Heart right ventricle (tissue), 16 donors: ENCODE measurements at regions not wholly inside any gene's neighbourhood (a gene's known extent, or its start where the extent isn't known, plus 50 kb on each side); places are given as distances from the start of the nearest gene placed in this dataset.

ENCODE experiments used
- ATAC-seq, 8 donors: fragments of 200-7000 bp; cut with Tn5 transposase; one replicate each; pipeline ENCODE4 v1.9.1; 2020; ENCODE audit warnings: mild to moderate bottlenecking in 8 of 8, moderate library complexity in 8 of 8, moderate number of reproducible peaks in 1 of 8
- DNase-seq, 2 donors: peaks; one replicate each; pipeline ENCODE4 v3.0.0-alpha.2; 2020
- H3K27ac ChIP-seq, 10 donors: fragments of 200-600 bp; sonication (generic) in 2 of 10; one replicate each; pipeline versions ENCODE4 v1.5.0 to v1.8.0; 2020 to 2022; ENCODE audit warnings: mild to moderate bottlenecking in 3 of 10
- H3K27me3 ChIP-seq, 7 donors: fragments of 200-600 bp; one replicate each; pipeline ENCODE4 v1.8.0; 2021 to 2022; ENCODE audit warnings: mild to moderate bottlenecking in 2 of 7
- H3K36me3 ChIP-seq, 9 donors: fragments of 200-600 bp; sonication (generic) in 1 of 9; one replicate each; pipeline versions ENCODE4 v1.5.0 to v1.8.0; 2020 to 2022; ENCODE audit warnings: mild to moderate bottlenecking in 2 of 9
- H3K4me1 ChIP-seq, 9 donors: fragments of 200-600 bp; sonication (generic) in 1 of 9; one replicate each; pipeline versions ENCODE4 v1.5.0 to v1.8.0; 2020 to 2022; ENCODE audit warnings: mild to moderate bottlenecking in 4 of 9
- H3K4me3 ChIP-seq, 10 donors: fragments of 200-600 bp; sonication (generic) in 2 of 10; one replicate each; pipeline versions ENCODE4 v1.5.0 to v1.8.0; 2020 to 2022; ENCODE audit warnings: mild to moderate bottlenecking in 7 of 10, moderate library complexity in 2 of 10
- H3K9me3 ChIP-seq, 11 donors: fragments of 200-600 bp in 10 of 11; sonication (generic) in 2 of 11; one replicate each; pipeline versions ENCODE4 v1.5.0 to v1.8.0; 2013 to 2022; ENCODE audit warnings: mild to moderate bottlenecking in 2 of 11, control low read depth in 1 of 11, moderate library complexity in 1 of 11
- WGBS, 2 donors: extraction: QIAGEN DNeasy Blood & Tissue Kit; methylation state at CpG; one replicate each; pipeline ENCODE4 v1.1.7; 2013; ENCODE audit warnings: inconsistent platforms in 1 of 2; 5-methylcytosine and 5-hydroxymethylcytosine counted together
- intact Hi-C, 10 donors: fragments of 100-400 bp; cut with DNase I; formaldehyde crosslinking; loops; one replicate each; pipeline versions ENCODE4 v1.11.1 to v1.14.2; 2022
- TF ChIP-seq, protein P1 (sequence below), 9 donors: fragments of 200-600 bp; sonication (generic) in 2 of 9; IDR thresholded peaks; one replicate each; pipeline versions ENCODE4 v1.5.0 to v1.8.0; 2021 to 2022; ENCODE audit warnings: antibody characterized with exemption in 9 of 9, mild to moderate bottlenecking in 5 of 9, moderate library complexity in 1 of 9
- donor health status: Arrhythmogenic right ventricular cardiomyopathy.
- donor health status: ischemic (EF 13 %, LVEDD 7.1; RV severe dilation, severe dysfunction).
- donor health status: healthy with polysubstance abuse.
- donor health status: DM: no; HTN: yes; CAD: no.
- donor health status: DM: no; HTN: no; CAD: no.
- donor health status: ischemic (EF 25% LVEDD 6.9; RV normal size, moderate dysfunction).
- donor health status: ischemic (EF 25% LVEDD 5.7; RV mildly dilated, moderate dysfunction).
- donor health status: healthy.
- donor health status: DM: yes; HTN: yes; CAD: no.
- donor health status: Ischemic cardiomyopathy.
- donor health status: ischemic (EF 35%, LVEDD 5.7; RV mildly dilated, moderate dysfunction).
- donor health status: nonischemic (EF 11% LVEDD 7.7; RV severe dilation, severe dysfunction).
- donor health status: DM: yes; HTN: yes; CAD: no.
- donor health status: PGD.
- donor health status: ischemic (EF 29% LVEDD 5.4; RV normal size, mild dysfunction).
- donor health status: nonischemic (EF 23%, LVEDD 6.1; RV moderate dilation, normal function).

DNA sequence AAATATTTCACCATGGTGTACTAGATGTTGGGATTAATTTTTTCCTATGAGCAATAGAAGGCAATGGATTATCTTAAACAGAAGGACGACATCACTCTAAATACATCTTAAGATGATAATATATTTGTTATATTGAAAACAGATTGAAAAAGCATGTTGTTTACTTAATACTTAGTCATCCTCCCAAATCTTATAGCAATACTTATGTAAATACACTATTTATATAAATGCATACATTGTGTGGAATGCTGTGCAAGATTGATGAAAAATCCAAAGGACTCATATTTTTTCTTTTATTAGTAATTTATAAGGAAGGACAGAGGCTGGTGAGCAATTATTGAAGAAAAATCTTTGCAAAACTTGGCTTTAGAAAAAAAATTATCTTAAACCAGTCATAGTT lies 593.5 kb downstream of the MMUT start:
- ATAC-seq, result no peak
- Histone ChIP-seq H3K4me1 (no peaks in the 10 kb centered on the region), H3K9me3 (peaks cover 0 to 8% (median 0%) of the 10 kb centered on the region in 11 donors), H3K27ac (no peak overlapping the region), H3K4me3 (no peak overlapping the region), H3K27me3 (no peaks in the 10 kb centered on the region), H3K36me3 (no peaks in the 10 kb centered on the region)
- TF ChIP-seq, protein P1, sequence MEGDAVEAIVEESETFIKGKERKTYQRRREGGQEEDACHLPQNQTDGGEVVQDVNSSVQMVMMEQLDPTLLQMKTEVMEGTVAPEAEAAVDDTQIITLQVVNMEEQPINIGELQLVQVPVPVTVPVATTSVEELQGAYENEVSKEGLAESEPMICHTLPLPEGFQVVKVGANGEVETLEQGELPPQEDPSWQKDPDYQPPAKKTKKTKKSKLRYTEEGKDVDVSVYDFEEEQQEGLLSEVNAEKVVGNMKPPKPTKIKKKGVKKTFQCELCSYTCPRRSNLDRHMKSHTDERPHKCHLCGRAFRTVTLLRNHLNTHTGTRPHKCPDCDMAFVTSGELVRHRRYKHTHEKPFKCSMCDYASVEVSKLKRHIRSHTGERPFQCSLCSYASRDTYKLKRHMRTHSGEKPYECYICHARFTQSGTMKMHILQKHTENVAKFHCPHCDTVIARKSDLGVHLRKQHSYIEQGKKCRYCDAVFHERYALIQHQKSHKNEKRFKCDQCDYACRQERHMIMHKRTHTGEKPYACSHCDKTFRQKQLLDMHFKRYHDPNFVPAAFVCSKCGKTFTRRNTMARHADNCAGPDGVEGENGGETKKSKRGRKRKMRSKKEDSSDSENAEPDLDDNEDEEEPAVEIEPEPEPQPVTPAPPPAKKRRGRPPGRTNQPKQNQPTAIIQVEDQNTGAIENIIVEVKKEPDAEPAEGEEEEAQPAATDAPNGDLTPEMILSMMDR (IDR thresholded peaks at IDR 0.05), result no peak
- 78 to 92% methylated on average over 1 of the region's 1 CpG for WGBS, 2 donors
- DNase-seq, result no peak
- intact Hi-C loops, result no loop called here

DNA sequence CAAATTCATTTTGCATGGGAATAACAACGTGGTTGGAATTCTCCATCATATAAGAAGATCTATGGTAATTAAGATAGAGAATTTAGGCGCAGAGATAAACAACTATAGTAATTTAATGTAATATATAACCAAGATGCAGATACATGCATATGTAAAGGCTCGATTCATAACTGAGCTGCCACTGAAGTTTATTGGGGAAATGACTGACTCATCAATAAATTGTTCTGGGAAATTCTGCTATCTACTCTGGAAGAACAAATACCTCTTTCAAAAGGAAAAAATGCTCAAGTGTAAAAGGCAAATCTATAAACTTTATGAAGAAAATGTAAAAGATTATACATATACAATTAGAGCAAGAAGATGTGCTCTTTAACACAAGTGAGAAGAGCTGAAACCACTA lies 596.4 kb downstream of the MMUT start:
- WGBS, 2 donors, result 81 to 88% methylated on average over 3 of the region's 3 CpGs
- DNase-seq, result no peak
- TF ChIP-seq, protein P1 (IDR thresholded peaks at IDR 0.05), result no peak
- Histone ChIP-seq H3K4me1 (no peaks in the 10 kb centered on the region), H3K36me3 (no peaks in the 10 kb centered on the region), H3K27me3 (peaks cover 0 to 2% (median 0%) of the 10 kb centered on the region in 7 donors), H3K27ac (no peak overlapping the region), H3K9me3 (peaks cover 0 to 26% (median 0%) of the 10 kb centered on the region in 11 donors), H3K4me3 (no peak overlapping the region)
- intact Hi-C loops, result no loop called here
- no peak for ATAC-seq

DNA sequence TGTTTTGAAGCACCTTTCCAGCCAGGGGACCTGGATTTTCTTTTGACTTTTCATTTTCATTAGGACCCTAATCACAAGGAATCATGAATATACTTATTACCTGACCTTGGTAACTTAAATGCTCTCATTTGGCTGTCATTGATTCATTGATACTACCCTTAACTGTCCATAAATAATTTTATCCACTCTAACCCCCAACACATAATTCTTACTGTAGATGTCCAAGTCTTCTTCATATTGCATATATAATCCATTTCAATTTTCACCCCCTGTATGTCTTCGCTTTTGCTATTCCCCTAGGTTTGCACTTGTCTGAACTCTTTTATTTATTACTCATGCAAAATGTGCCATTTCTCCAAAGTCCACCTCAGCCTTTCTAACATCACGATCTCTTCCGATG lies 602.9 kb downstream of the MMUT start:
- TF ChIP-seq, protein P1 (IDR thresholded peaks at IDR 0.05), result no peak
- Histone ChIP-seq H3K4me1 (no peaks in the 10 kb centered on the region), H3K27ac (no peak overlapping the region), H3K36me3 (no peaks in the 10 kb centered on the region), H3K4me3 (no peak overlapping the region), H3K9me3 (peaks cover 0 to 20% (median 0%) of the 10 kb centered on the region in 11 donors), H3K27me3 (peaks cover 0 to 2% (median 0%) of the 10 kb centered on the region in 7 donors)
- ATAC-seq (no peak), DNase-seq (no peak)
- 90 to 97% methylated on average over 3 of the region's 3 CpGs for WGBS, 2 donors
- intact Hi-C loops, result no loop called here

DNA sequence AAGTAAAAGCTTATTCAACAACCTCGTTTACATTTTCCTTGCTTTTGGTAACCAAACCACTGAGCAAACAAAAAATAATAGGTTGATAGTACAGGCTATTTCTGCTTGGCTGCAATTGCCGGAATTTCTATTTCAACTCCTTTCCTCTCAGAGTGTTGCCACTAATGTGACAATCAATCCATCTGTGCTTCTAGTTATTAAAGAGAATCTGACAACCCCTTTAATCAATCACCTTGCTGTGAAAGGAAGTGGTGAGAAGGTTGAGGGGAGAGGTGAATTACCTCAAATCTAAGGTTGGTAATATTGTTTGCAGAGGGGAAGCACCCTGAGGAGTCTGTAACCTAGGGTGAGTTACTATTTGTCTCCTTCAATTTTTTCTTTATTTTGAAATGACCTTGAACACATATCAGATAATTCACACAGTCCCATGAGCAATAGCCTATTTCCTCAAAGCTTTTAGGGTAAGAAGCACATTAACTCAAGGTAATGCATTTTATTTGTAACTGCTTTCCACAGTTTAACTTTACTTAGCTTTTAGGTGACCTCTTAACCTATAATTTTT lies 603.4 kb downstream of the MMUT start:
- intact Hi-C loops, result no loop called here
- TF ChIP-seq, protein P1 (IDR thresholded peaks at IDR 0.05), result no peak
- ATAC-seq, result no peak
- Histone ChIP-seq H3K27me3 (peaks cover 0 to 2% (median 0%) of the 10 kb centered on the region in 7 donors), H3K27ac (no peak overlapping the region), H3K36me3 (no peaks in the 10 kb centered on the region), H3K4me3 (no peak overlapping the region), H3K9me3 (peaks cover 0 to 20% (median 0%) of the 10 kb centered on the region in 11 donors), H3K4me1 (no peaks in the 10 kb centered on the region)
- no peak for DNase-seq
- 54 to 76% methylated on average over 2 of the region's 2 CpGs for WGBS, 2 donors
